ENCODE measurements at regions not wholly inside any gene's neighbourhood (a gene's known extent, or its start where the extent isn't known, plus 50 kb on each side); places are given as distances from the start of the nearest gene placed in this dataset.

DNA sequence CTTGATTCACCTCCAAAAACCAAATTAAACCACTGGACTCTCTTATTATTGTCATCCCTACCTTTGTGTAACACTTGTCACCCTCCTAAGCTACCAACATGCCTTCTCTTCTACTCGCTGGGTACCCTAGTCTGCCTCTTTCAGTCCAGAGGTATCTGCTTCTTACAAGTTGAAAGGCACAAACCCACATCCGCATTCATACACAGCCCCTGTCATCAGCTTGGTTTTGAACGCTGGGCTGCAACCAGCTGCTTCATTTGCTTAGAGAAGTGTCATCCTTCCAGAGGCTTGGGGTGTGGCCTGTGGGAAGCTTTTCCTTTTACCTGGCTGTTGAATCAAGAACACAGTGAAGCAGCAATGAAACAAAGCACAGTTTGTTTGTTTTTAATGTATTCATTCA lies 138.8 kb upstream of the WWC1 start:
- TF ChIP-seq, protein P1, sequence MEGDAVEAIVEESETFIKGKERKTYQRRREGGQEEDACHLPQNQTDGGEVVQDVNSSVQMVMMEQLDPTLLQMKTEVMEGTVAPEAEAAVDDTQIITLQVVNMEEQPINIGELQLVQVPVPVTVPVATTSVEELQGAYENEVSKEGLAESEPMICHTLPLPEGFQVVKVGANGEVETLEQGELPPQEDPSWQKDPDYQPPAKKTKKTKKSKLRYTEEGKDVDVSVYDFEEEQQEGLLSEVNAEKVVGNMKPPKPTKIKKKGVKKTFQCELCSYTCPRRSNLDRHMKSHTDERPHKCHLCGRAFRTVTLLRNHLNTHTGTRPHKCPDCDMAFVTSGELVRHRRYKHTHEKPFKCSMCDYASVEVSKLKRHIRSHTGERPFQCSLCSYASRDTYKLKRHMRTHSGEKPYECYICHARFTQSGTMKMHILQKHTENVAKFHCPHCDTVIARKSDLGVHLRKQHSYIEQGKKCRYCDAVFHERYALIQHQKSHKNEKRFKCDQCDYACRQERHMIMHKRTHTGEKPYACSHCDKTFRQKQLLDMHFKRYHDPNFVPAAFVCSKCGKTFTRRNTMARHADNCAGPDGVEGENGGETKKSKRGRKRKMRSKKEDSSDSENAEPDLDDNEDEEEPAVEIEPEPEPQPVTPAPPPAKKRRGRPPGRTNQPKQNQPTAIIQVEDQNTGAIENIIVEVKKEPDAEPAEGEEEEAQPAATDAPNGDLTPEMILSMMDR (IDR thresholded peaks at IDR 0.05 in 2 of 3, conservative IDR thresholded peaks at IDR 0.05 in 1 of 3; ENCODE audit: control insufficient read depth in 2 of 3, extremely low read depth in 1 of 3, insufficient read depth in 1 of 3, low read depth in 3 of 3, low read length in 3 of 3): no peak
- TF ChIP-seq ZZZ3 (IDR thresholded peaks at IDR 0.05; ENCODE audit: control insufficient read depth, insufficient read length, low read depth) (no peak), SP1 (IDR thresholded peaks at IDR 0.05; ENCODE audit: low read depth, low read length) (no peak), NFIC (IDR thresholded peaks at IDR 0.05; ENCODE audit: low read depth, low read length) (no peak), SRF (IDR thresholded peaks at IDR 0.05; ENCODE audit: low read depth in 2 of 2, low read length in 2 of 2) (no peak), TAF1 (IDR thresholded peaks at IDR 0.05; ENCODE audit: borderline replicate concordance, low read depth, low read length) (no peak)

Measured in GM12878 (cell line).